ENCODE measurements at regions not wholly inside any gene's neighbourhood (a gene's known extent, or its start where the extent isn't known, plus 50 kb on each side); places are given as distances from the start of the nearest gene placed in this dataset.
"Not testable (repeated sequence)": the region's sequence is repeated elsewhere in the genome, so short reads cannot be mapped to it uniquely, and the experiment has no call there.

GRCh38 chr13:59441068-59441467, 722.7 kb downstream of the DIAPH3 start:
- not testable (repeated sequence) for DNase-seq

- no peak for DNase-seq
Measured at GRCh38 chr13:59441596-59442280, 722.0 kb downstream of the DIAPH3 start.

- DNase-seq: no peak
Measured at GRCh38 chr13:59442461-59442860, 721.3 kb downstream of the DIAPH3 start.

- no peak for DNase-seq
Measured at GRCh38 chr13:59442944-59443486, 720.7 kb downstream of the DIAPH3 start.

GRCh38 chr13:59444210-59444857, 719.4 kb downstream of the DIAPH3 start:
- DNase-seq: peak; percentile 20

GRCh38 chr13:59445812-59446211, 717.9 kb downstream of the DIAPH3 start:
- DNase-seq: no peak

GRCh38 chr13:59446391-59446790, 717.3 kb downstream of the DIAPH3 start:
- DNase-seq: no peak

GRCh38 chr13:59447031-59447430, 716.7 kb downstream of the DIAPH3 start:
- no peak for DNase-seq

- DNase-seq: no peak
Measured at GRCh38 chr13:59447846-59448620, 715.7 kb downstream of the DIAPH3 start.

- no peak for DNase-seq
Measured at GRCh38 chr13:59449750-59450149, 714.0 kb downstream of the DIAPH3 start.

GRCh38 chr13:59450229-59450628, 713.5 kb downstream of the DIAPH3 start:
- no peak for DNase-seq

GRCh38 chr13:59451236-59451635, 712.5 kb downstream of the DIAPH3 start:
- DNase-seq: no peak

- DNase-seq: peak; percentile 38
Measured at GRCh38 chr13:59452189-59452890, 711.4 kb downstream of the DIAPH3 start.

- DNase-seq: peak; percentile 10
Measured at GRCh38 chr13:59458908-59459579, 704.7 kb downstream of the DIAPH3 start.

- DNase-seq: no peak
Measured at GRCh38 chr13:59459972-59460371, 703.8 kb downstream of the DIAPH3 start.

GRCh38 chr13:59461411-59461810, 702.3 kb downstream of the DIAPH3 start:
- DNase-seq: no peak

- DNase-seq: no peak
Measured at GRCh38 chr13:59463023-59463422, 700.7 kb downstream of the DIAPH3 start.

GRCh38 chr13:59464926-59465325, 698.8 kb downstream of the DIAPH3 start:
- DNase-seq: no peak

- no peak for DNase-seq
Measured at GRCh38 chr13:59468396-59468795, 695.3 kb downstream of the DIAPH3 start.

- DNase-seq: no peak
Measured at GRCh38 chr13:59471106-59471505, 692.6 kb downstream of the DIAPH3 start.

GRCh38 chr13:59472134-59472533, 691.6 kb downstream of the DIAPH3 start:
- DNase-seq: no peak

GRCh38 chr13:59474696-59475095, 689.0 kb downstream of the DIAPH3 start:
- no peak for DNase-seq

All from NCI-H2107 (cell line).